Activated CD4-positive, alpha-beta memory T cell treated with anti-CD3 and anti-CD28 coated beads, Interleukin-2, amount 10 ng/mL, durations not matched to agents 7 days and 5 days (primary cell): ENCODE measurements at regions not wholly inside any gene's neighbourhood (a gene's known extent, or its start where the extent isn't known, plus 50 kb on each side); places are given as distances from the start of the nearest gene placed in this dataset.

Source experiments
- CTCF ChIA-PET: fragments of 350-600 bp; sonication (Branson Sonifier 250); formaldehyde crosslinking; loops from one replicate; lab custom pipeline; 2021; ENCODE audit warnings: antibody characterized with exemption, inconsistent platforms; lab: Charles Lee
- POLR2A ChIA-PET: fragments of 350-600 bp; sonication (Branson Sonifier 250); formaldehyde crosslinking; loops from one replicate; lab custom pipeline; 2021; ENCODE audit warnings: antibody characterized with exemption; lab: Charles Lee
- DNase-seq: peaks from one replicate; pipeline ENCODE4 v3.0.0-alpha.2; 2020
- H3K27ac Mint-ChIP-seq: one replicate; pipeline ENCODE4 v1.8.0; 2021; ENCODE audit warnings: mild to moderate bottlenecking, mixed read lengths
- H3K27me3 Mint-ChIP-seq: one replicate; pipeline ENCODE4 v1.8.0; 2021; ENCODE audit warnings: mixed read lengths
- H3K36me3 Mint-ChIP-seq: one replicate; pipeline ENCODE4 v1.8.0; 2021; ENCODE audit warnings: low read depth, mixed read lengths
- H3K4me1 Mint-ChIP-seq: one replicate; pipeline ENCODE4 v1.8.0; 2021; ENCODE audit warnings: mixed read lengths
- H3K4me3 Mint-ChIP-seq: one replicate; pipeline ENCODE4 v1.8.0; 2021; ENCODE audit warnings: mild to moderate bottlenecking, mixed read lengths
- H3K9me3 Mint-ChIP-seq: one replicate; pipeline ENCODE4 v1.8.0; 2021; ENCODE audit warnings: mixed read lengths

DNA sequence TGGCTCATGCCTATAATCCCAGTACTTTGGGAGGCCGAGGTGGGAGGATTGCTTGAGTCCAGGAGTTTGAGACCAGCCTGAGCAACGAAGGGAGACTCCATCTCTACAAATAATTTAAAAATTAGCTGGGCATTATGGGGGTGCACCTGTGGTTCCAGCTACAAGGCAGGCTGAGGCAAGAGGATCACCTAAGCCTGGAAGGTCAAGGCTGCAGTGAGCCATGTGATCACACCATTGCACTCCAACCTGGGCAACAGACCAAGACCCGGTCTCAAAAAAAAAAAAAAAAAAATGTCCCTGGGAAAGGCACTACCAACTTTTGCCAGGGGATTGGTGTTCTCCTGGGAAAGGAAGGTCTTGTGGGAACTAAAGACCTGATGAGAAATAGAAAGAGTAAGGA lies 134.2 kb upstream of the AUTS2 start:
- Mint-ChIP-seq H3K4me1 (no peaks in the 10 kb centered on the region), H3K27me3 (no peaks in the 10 kb centered on the region), H3K4me3 (no peak overlapping the region), H3K27ac (no peak overlapping the region), H3K9me3 (peaks cover 17% of the 10 kb centered on the region), H3K36me3 (no peaks in the 10 kb centered on the region)
- no peak for DNase-seq
- CTCF ChIA-PET = no interaction called here
- POLR2A ChIA-PET = no interaction called here

- H3K4me1 Mint-ChIP-seq = no peaks in the 10 kb centered on the region
- no peak overlapping the region for H3K4me3 Mint-ChIP-seq
- H3K27ac Mint-ChIP-seq = no peak overlapping the region
- H3K36me3 Mint-ChIP-seq = no peaks in the 10 kb centered on the region
- DNase-seq = no peak
- POLR2A ChIA-PET = no interaction called here
- CTCF ChIA-PET = interaction anchor here (0.5 kb wide), 1 partner anchor 18 kb away, joined by 3 read pairs; no protein-coding TSS in a partner anchor
- H3K27me3 Mint-ChIP-seq = no peaks in the 10 kb centered on the region
- peaks cover 18% of the 10 kb centered on the region for H3K9me3 Mint-ChIP-seq
Observed at GRCh38 chr7:69465262-69465661, 133.0 kb upstream of the AUTS2 start.

DNA sequence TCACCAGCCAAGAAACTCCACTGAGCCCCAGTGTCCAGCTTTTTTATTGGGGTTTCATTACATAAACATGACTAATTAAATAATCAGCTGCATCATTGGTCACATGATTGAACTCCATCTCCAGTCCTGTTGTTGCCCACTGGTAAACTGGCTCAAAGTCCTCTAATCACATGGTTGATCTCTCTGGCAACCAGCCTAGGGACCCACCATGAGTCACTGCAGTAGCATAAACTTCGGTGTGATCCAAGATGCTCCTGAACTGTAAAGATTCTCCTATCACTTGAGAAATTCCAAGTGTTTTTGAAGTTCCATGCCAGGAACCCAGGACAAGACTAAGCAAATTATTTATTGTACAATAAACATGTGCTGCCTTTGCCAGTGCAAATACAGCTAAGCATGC lies 130.4 kb upstream of the AUTS2 start:
- CTCF ChIA-PET = no interaction called here
- POLR2A ChIA-PET = no interaction called here
- Mint-ChIP-seq H3K27ac (no peak overlapping the region), H3K27me3 (no peaks in the 10 kb centered on the region), H3K4me1 (no peaks in the 10 kb centered on the region), H3K4me3 (no peak overlapping the region), H3K36me3 (no peaks in the 10 kb centered on the region), H3K9me3 (peaks cover 24% of the 10 kb centered on the region)
- DNase-seq = no peak

DNA sequence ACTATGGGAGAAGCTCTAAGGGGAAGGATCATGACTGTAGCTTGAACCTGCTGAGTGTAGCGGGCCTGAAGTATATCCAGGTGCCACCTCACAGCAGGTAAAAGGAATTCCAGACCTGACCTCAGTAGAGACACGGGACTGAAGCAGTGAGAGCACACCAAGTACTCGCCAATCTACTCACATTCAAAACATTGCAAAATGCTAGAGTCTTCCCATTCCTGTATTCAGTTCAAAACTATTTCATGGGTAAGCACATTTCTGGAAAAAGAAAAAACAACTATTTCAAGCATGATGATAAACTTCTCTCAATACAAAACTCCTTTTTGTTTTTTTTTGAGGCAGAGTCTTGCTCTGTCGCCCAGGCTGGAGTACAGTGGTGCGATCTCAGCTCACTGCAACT lies 121.9 kb upstream of the AUTS2 start:
- ChIA-PET CTCF (no interaction called here), POLR2A (no interaction called here)
- H3K4me1 Mint-ChIP-seq = no peaks in the 10 kb centered on the region
- H3K4me3 Mint-ChIP-seq = no peak overlapping the region
- H3K9me3 Mint-ChIP-seq = peaks cover 9% of the 10 kb centered on the region
- no peak overlapping the region for H3K27ac Mint-ChIP-seq
- H3K27me3 Mint-ChIP-seq = no peaks in the 10 kb centered on the region
- no peaks in the 10 kb centered on the region for H3K36me3 Mint-ChIP-seq
- DNase-seq = no peak

GRCh38 chr7:69482676-69483075 lies 115.6 kb upstream of the AUTS2 start:
- DNase-seq = no peak
- H3K36me3 Mint-ChIP-seq = no peaks in the 10 kb centered on the region
- H3K27me3 Mint-ChIP-seq = no peaks in the 10 kb centered on the region
- ChIA-PET POLR2A (no interaction called here), CTCF (no interaction called here)
- peaks cover 14% of the 10 kb centered on the region for H3K9me3 Mint-ChIP-seq
- H3K27ac Mint-ChIP-seq = no peak overlapping the region
- no peak overlapping the region for H3K4me3 Mint-ChIP-seq
- no peaks in the 10 kb centered on the region for H3K4me1 Mint-ChIP-seq

GRCh38 chr7:69489533-69489932 lies 108.7 kb upstream of the AUTS2 start:
- Mint-ChIP-seq H3K4me3 (no peak overlapping the region), H3K27ac (no peak overlapping the region), H3K9me3 (peaks cover 2% of the 10 kb centered on the region), H3K4me1 (no peaks in the 10 kb centered on the region), H3K36me3 (no peaks in the 10 kb centered on the region), H3K27me3 (no peaks in the 10 kb centered on the region)
- no peak for DNase-seq
- CTCF ChIA-PET = no interaction called here
- POLR2A ChIA-PET = no interaction called here

DNA sequence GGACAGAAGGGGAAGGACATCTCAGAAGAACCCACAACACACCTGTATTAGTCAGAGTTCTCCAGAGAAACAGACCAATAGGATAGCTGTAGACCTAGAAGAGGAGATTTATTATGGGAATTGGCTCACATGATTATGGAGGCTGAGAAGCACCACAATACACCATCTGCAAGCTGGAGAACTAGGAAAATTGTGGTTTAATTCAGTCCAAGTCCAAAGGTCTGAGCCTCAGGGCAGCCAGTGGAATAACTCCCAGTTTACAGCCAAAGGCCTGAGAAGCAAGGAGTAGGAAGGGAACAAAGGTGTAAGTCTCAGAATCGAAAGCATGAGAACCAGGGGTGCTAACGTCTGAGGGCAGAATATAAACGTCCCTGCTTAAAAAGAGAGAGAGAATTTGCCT lies 99.6 kb upstream of the AUTS2 start:
- no peak for DNase-seq
- H3K27ac Mint-ChIP-seq = no peak overlapping the region
- no peaks in the 10 kb centered on the region for H3K4me1 Mint-ChIP-seq
- POLR2A ChIA-PET = no interaction called here
- peaks cover 12% of the 10 kb centered on the region for H3K9me3 Mint-ChIP-seq
- H3K4me3 Mint-ChIP-seq = no peak overlapping the region
- no peaks in the 10 kb centered on the region for H3K36me3 Mint-ChIP-seq
- H3K27me3 Mint-ChIP-seq = no peaks in the 10 kb centered on the region
- CTCF ChIA-PET = no interaction called here

GRCh38 chr7:69502358-69502757 lies 95.9 kb upstream of the AUTS2 start:
- ChIA-PET CTCF (no interaction called here), POLR2A (no interaction called here)
- Mint-ChIP-seq H3K4me3 (no peak overlapping the region), H3K27ac (no peak overlapping the region), H3K27me3 (no peaks in the 10 kb centered on the region), H3K4me1 (no peaks in the 10 kb centered on the region), H3K36me3 (no peaks in the 10 kb centered on the region), H3K9me3 (peaks cover 9% of the 10 kb centered on the region)
- DNase-seq = no peak

- Mint-ChIP-seq H3K4me1 (no peaks in the 10 kb centered on the region), H3K27me3 (no peaks in the 10 kb centered on the region), H3K4me3 (no peak overlapping the region), H3K36me3 (no peaks in the 10 kb centered on the region), H3K27ac (no peak overlapping the region), H3K9me3 (peaks cover 8% of the 10 kb centered on the region)
- DNase-seq = no peak
- POLR2A ChIA-PET = no interaction called here
- CTCF ChIA-PET = no interaction called here
Observed at GRCh38 chr7:69504733-69505420, 93.4 kb upstream of the AUTS2 start.

- no peaks in the 10 kb centered on the region for H3K4me1 Mint-ChIP-seq
- H3K4me3 Mint-ChIP-seq = no peak overlapping the region
- H3K36me3 Mint-ChIP-seq = no peaks in the 10 kb centered on the region
- peaks cover 13% of the 10 kb centered on the region for H3K9me3 Mint-ChIP-seq
- no peaks in the 10 kb centered on the region for H3K27me3 Mint-ChIP-seq
- no peak for DNase-seq
- H3K27ac Mint-ChIP-seq = no peak overlapping the region
- ChIA-PET POLR2A (no interaction called here), CTCF (no interaction called here)
Observed at GRCh38 chr7:69508736-69509135, 89.5 kb upstream of the AUTS2 start.

DNA sequence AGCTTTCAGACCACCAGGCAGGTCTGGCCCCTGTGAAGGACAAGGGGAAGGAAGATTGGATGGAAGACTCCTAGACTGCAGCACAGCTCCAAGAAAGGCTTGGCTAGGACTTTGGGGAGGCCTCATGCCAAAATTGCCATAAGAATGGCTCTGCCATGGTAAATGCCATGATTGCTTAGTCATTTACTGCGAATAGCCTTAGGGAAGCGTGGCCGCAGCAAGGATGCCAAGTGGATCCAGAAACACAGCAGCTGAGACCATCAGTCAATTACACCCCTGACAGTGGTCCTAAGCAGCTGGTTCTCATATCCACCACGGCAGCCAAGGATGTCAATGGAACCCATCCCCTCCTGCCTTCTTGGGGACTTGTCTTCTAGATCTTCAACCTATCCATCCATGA lies 88.2 kb upstream of the AUTS2 start:
- ChIA-PET POLR2A (no interaction called here), CTCF (no interaction called here)
- DNase-seq = no peak
- no peak overlapping the region for H3K27ac Mint-ChIP-seq
- H3K36me3 Mint-ChIP-seq = no peaks in the 10 kb centered on the region
- no peak overlapping the region for H3K4me3 Mint-ChIP-seq
- H3K9me3 Mint-ChIP-seq = peaks cover 13% of the 10 kb centered on the region
- H3K4me1 Mint-ChIP-seq = no peaks in the 10 kb centered on the region
- H3K27me3 Mint-ChIP-seq = no peaks in the 10 kb centered on the region

GRCh38 chr7:69515495-69516212 lies 82.6 kb upstream of the AUTS2 start:
- ChIA-PET POLR2A (no interaction called here), CTCF (no interaction called here)
- Mint-ChIP-seq H3K36me3 (no peaks in the 10 kb centered on the region), H3K9me3 (peaks cover 7% of the 10 kb centered on the region), H3K4me1 (no peaks in the 10 kb centered on the region), H3K4me3 (no peak overlapping the region), H3K27me3 (no peaks in the 10 kb centered on the region), H3K27ac (no peak overlapping the region)
- no peak for DNase-seq

- no peaks in the 10 kb centered on the region for H3K36me3 Mint-ChIP-seq
- H3K9me3 Mint-ChIP-seq = peaks cover 4% of the 10 kb centered on the region
- H3K27ac Mint-ChIP-seq = no peak overlapping the region
- CTCF ChIA-PET = no interaction called here
- no peak overlapping the region for H3K4me3 Mint-ChIP-seq
- POLR2A ChIA-PET = no interaction called here
- H3K4me1 Mint-ChIP-seq = no peaks in the 10 kb centered on the region
- H3K27me3 Mint-ChIP-seq = no peaks in the 10 kb centered on the region
- DNase-seq = no peak
Observed at GRCh38 chr7:69516238-69516820, 81.9 kb upstream of the AUTS2 start.
